ENCODE measurements at regions not wholly inside any gene's neighbourhood (a gene's known extent, or its start where the extent isn't known, plus 50 kb on each side); places are given as distances from the start of the nearest gene placed in this dataset.
"Not testable (repeated sequence)": the region's sequence is repeated elsewhere in the genome, so short reads cannot be mapped to it uniquely, and the experiment has no call there.

- no peak for DNase-seq
Measured at GRCh38 chr1:209158851-209159250, 424.7 kb upstream of the CAMK1G start.

GRCh38 chr1:209160230-209160629 is 423.3 kb upstream of the CAMK1G start:
- peak; percentile 20 for DNase-seq

DNA sequence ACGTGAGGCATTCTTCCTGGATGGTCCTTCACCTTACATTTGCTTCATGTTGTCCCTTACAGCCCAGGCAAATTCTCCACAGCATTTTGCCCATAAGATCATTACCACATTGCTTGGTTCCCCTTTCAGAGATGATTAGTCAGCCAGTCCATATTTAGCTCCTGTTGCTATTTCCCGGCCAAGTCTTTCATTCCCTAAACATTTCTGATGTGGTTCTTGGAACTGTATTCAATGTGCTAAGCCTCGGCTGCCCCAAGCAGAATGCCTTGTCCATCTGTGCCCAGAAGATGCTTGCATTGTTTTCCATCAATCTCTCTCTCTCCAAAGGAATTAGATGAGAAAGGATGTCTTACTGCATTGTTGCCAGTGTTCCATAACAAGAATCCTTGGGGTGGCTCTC is 420.9 kb upstream of the CAMK1G start:
- no peak for DNase-seq

DNA sequence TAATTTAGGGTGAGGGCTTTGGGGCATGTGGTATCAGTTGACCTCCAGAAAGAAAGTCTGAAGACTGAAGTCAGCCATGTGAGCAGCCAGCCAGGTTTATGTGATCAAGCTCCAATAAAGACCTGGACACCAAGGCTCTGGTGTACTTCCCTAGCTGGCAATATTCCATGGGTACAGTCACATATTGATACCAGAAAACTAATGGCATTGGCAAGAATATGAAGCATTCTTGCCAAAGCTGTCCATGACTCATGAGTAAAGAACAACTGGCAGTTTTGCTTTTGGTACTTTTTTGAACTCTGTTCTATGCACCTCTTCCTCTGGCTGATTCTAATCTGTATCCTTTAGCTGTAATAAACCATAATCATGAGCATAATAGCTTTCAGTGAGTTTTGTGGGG is 415.3 kb upstream of the CAMK1G start:
- DNase-seq: no peak

- DNase-seq: no peak
Measured at GRCh38 chr1:209171151-209171550, 412.4 kb upstream of the CAMK1G start.

GRCh38 chr1:209172286-209172685 is 411.2 kb upstream of the CAMK1G start:
- DNase-seq: no peak

- not testable (repeated sequence) for DNase-seq
Measured at GRCh38 chr1:209172792-209173542, 410.5 kb upstream of the CAMK1G start.

DNA sequence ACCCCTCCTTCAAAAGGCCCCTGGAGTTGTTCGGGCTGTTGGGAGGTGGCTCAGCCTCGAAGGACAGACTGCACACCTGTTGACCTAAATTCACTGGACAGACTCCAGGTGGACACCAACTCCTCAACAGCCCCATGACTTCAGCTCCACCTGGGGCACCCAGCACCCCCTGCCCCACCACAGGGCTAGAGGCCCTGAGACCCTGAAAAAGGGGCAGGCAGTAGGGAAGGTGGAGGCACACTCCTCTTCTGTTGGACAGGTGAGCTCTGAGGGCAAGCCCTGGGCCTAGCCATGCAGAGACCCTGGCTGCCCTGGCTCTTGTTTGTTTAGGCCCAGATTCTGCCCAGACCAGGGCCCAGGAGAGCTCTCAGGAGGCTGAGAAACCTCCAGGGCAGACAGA is 409.7 kb upstream of the CAMK1G start:
- DNase-seq: not testable (repeated sequence)

- peak; percentile 96 for DNase-seq
Measured at GRCh38 chr1:209176866-209177430, 406.6 kb upstream of the CAMK1G start.

DNA sequence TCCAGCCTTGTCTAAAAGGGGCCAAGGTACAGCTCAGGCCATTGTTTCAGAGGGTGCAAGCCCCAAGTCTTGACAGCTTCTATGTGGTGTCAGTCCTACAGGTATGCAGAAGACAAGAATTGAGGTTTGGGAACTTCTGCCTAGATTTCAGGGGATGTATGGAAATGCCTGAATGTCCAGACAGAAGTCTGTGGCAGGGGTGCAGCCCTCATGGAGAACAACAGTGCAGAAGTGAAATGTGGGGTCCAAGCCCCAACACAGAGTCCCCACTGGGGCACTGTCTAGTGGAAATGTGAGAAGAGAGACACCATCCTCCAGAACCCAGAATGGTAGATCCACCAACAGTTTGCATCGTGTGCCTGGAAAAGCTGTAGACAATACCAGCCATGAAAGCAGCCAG is 400.3 kb upstream of the CAMK1G start:
- no peak for DNase-seq

- no peak for DNase-seq
Measured at GRCh38 chr1:209187589-209187988, 395.9 kb upstream of the CAMK1G start.

DNA sequence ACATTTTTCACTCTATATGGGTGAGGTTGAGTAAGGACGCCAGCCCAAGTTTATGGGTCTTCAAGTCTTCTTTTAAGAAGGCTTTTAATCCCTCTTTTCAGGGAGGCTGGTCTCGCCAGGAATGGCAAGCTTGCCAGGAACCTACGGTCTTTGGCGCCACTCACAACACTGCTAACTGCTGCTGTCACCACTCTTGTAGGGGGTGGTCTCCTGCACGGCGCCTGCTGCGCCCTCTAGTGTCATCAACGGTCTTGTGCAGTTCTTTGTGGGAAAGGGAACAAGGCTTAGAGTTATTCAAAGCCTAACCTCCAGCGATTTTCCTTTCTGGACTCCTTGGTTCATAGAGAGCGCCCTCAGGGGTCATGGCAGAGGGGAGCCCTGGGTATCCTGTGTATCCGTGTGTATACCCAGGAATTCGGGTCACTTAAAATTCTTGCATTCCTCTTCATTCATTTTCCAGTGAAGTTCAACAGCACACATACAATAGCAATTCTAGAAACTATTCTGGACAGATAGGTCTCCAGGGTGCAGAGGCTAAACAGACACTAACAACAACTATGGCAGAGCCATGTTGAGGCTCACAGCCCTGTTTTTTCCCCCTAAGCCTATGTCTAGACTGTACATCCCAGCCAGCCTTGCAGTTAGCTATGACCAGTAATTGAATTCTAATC is 392.8 kb upstream of the CAMK1G start:
- DNase-seq: no peak

DNA sequence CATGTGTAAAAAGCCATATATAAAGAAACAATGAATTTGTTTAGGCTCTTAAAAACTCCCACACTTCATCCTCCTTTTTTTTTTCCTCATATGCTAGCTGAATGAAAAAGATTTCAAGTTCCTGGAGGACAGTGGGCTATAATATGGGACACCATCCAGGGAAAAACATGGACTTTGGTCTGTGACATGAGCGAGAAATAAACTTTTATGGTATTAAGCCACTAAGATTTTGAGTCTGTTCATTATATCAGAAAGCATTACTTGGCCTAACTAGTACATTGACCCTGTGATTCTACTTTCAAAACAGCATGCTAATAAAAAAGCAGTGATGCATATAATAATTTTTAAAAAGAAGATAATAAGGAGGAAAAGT is 392.3 kb upstream of the CAMK1G start:
- DNase-seq: no peak

DNA sequence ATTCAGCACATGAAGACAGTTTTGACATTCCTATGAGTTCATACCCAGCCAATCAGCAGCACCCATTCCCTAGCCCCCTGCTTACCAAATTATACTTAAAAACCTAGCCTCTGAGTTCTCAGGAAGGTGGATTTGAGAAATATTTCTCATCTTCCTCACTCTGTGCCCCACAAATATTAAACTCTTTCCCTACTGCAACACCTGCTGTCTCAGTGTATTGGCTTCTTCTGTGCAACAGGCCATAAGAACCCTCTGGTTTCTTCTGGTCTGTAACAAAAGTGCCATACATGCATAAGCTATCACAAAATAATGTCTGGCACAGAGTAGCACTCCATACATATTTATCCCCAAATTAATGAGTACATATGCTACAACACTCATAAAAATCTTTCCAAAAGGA is 387.4 kb upstream of the CAMK1G start:
- no peak for DNase-seq

DNA sequence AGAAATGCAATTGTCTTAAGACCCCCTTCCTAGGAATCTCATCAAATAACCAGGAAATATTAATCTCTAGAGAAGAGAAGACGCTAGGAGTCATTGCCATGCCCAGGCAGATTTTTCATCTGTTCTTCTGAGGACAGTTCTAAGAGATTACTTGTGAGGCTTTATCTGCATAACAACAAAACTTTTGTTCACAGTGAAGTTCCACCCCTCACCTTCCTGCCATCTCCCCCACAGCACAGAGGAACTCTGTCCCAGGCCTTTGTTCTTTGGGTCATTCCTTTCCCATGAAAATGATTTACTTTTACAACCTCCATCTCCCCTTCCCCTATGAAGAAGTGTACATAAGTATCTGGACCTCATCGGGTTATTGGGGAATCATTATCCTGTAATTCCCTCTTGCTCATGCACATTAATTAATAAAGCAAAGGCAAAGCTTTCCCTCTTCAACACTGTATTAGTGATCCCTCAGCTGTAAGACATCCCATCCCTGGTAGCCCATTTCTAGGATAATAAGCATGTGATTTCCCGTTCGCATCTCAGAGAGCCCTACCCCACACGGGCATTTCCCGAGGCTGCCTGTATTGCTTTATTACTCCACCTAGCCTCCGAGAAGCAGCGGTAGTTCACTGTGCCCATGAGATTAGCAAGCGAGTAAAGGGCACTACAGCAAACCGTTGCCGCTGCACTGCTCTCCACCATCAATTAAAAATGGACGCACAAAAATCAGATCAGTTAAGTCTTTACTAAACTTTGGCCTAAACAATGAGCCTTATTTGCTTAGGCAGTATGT is 384.4 kb upstream of the CAMK1G start:
- no peak for DNase-seq

DNA sequence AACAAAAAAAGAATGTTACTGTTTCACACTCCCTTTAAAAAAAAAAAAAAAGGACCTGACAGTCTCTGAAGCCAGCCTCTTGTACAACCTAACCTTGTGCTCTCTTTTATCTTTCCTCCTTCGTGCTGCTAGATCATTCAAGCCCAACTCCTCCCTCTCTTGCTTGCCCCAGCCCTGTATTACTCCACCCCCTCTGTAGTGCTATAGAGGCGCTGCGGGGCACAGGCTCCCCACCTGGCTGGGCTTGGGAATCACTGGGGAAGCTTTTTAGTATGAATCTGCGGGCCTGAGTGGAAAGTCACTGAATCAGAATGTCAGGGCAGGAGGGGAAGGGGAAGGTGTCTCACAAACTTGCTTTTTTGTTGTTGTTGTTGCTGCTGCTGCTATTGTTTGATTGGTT is 383.7 kb upstream of the CAMK1G start:
- DNase-seq: no peak

GRCh38 chr1:209202321-209202720 is 381.2 kb upstream of the CAMK1G start:
- not testable (repeated sequence) for DNase-seq

DNA sequence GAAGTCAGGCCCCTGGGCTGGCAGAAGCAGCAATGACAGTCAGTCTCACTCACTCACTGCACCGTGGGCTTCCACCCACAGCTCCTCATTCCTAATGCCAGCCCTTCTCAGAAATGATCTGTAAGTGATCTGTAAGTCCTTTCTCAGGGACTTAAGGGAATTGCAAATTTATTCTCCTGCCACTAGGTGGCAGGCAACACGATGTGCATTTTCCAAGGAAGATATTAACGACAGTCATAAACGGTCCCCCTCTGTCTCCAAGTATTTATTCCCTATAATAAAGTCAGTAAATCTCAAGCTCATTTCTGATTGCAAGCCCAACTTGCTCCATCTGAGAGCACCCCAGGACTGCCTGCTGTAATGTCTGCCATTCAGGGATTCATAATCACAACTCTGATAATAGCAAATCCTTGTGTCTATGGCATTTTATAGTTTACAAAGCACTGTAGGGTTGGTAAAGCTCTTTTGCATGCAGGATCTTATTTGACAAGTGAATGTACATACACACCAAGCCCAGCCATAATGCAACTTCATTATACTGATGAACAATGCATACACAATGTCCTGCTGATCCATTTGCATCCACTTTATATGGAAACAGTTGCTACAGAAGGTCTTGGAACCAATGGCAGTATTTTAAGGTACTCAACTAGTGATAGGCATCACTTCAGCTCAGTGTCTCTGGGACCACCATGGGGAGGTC is 380.5 kb upstream of the CAMK1G start:
- DNase-seq: no peak

DNA sequence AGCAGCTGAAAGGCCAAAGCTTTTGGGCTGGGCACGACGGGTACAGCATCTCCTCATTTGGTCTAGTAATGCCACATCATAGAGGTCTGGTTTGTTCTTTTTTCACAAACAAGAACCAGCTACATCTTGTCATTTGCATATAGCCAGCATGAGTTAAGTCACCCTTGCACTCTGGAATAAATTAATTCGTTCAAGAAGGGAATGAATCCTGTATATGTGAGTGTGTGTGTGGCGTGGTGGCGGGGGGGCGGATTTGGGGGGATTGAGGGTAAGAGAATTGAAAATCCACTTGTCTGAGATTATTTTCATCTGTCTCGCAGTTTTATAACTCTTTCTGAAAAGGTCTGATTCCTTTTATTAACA is 380.0 kb upstream of the CAMK1G start:
- DNase-seq: no peak

DNA sequence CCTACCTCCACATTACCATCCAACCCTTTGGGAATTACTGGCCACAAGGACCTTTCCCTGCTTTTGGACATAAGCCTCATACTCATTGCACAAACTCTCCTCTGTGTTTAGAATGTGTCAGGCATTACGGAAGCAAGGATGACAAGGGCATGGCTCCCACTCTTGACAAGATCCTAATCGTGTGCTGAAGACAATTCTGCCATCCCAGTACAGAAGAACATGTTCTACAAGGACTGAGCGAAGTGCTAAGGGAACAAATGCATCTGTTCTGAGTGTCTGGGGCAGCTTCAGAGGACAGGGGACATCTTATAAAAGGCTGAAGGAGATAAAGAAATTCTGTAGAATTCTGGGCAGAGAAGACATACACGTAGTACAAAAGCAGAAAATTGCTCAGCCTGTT is 378.5 kb upstream of the CAMK1G start:
- DNase-seq: no peak

DNA sequence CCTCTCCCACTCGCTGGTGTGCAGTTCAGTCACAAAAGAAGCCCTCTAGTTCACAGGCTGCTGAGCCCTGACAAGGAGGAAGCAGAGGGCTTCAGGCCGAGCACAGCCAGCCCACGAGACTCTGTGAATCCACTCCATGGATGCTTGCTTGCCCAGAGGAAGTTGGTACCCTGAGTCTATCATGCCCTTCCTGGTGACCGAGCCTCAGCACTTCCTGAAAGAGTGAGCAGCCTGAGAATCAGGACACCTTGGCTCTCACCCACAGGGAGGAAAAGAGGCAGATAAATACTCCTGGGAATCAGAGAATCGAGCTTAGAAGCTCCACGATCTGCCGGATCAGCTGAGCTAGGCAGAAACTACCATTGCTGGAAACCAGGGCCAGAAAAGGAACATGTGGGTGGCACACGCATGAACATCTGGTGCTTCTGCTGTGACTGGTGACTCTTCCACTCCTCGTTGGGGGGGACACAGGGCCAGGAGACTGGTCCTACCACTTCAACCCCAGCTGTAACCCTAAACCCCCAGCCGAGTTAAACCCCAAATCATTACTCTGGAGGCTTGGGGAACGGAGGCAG is 376.3 kb upstream of the CAMK1G start:
- no peak for DNase-seq

GRCh38 chr1:209207701-209208286 is 375.7 kb upstream of the CAMK1G start:
- peak; percentile 84 for DNase-seq

Data from DMS79 treated with DMSO at 0.1 percent for 48 hours (cell line).